Endothelial cell of umbilical vein (primary cell): ENCODE measurements at regions not wholly inside any gene's neighbourhood (a gene's known extent, or its start where the extent isn't known, plus 50 kb on each side); places are given as distances from the start of the nearest gene placed in this dataset.

Experiments
- CTCF ChIP-seq, 2 donors: IDR thresholded peaks; 1 replicate in 1 of 2; 2 replicates in 1 of 2; pipeline ENCODE4 v1.5.1; 2011; ENCODE audit warnings: low read length in 2 of 2, mild to moderate bottlenecking in 2 of 2, moderate library complexity in 2 of 2, control low read depth in 1 of 2, inconsistent platforms in 1 of 2, low read depth in 1 of 2; ENCODE audit not compliant: insufficient read depth in 1 of 2; ENCODE audit errors: extremely low read depth in 1 of 2
- POLR2A ChIP-seq: IDR thresholded peaks from 2 replicates; pipeline ENCODE4 v1.6.1; 2012; ENCODE audit warnings: low read depth, mild to moderate bottlenecking, control low read depth, low read length
- POLR2AphosphoS5 ChIP-seq: IDR thresholded peaks from 2 replicates; pipeline ENCODE4 v1.6.1; 2012; ENCODE audit warnings: low read depth, mild to moderate bottlenecking, control low read depth, low read length, moderate library complexity; ENCODE audit not compliant: insufficient read depth

- TF ChIP-seq CTCF (IDR thresholded peaks at IDR 0.05; ENCODE audit: extremely low read depth in 1 of 2, insufficient read depth in 1 of 2, low read depth in 1 of 2, low read length in 2 of 2) (no peak), POLR2AphosphoS5 (no peak), POLR2A (no peak)
Observed at GRCh38 chr13:97901716-97902115, 51.8 kb upstream of the IPO5 start.
